ENCODE measurements at regions not wholly inside any gene's neighbourhood (a gene's known extent, or its start where the extent isn't known, plus 50 kb on each side); places are given as distances from the start of the nearest gene placed in this dataset.
"Not testable (repeated sequence)": the region's sequence is repeated elsewhere in the genome, so short reads cannot be mapped to it uniquely, and the experiment has no call there.

DNA sequence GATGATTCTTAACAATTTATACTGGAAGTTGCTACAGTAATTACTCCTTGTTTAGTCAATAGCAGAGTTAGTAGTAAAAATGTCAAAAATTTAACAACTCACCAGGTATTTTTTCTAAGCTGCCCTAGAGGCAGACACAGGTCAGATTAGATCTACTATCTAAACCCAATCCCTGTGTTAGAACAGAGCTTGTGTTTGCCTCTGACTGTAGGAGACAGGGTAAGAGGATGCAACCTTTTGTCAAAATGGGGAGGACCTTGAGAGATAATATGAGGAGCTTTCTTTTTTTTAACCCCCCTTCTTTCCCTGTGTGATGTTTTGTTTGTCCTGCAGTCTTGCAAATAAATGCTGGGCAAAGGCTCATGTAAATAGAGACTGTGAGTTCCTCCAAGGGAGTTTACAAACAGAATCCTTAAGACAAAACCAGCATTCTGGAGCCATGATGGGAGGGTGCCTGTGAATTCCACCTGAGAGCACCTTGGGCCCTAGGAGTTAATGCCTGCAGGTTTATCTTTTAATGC is 353.1 kb downstream of the GATA3 start:
- Histone ChIP-seq H3K79me2 (ENCODE audit: insufficient read depth, low read length) (no peaks in the 10 kb centered on the region), H3K27ac (ENCODE audit: low read depth, low read length, poor library complexity, severe bottlenecking) (no peak overlapping the region)
- TF ChIP-seq, protein P1, sequence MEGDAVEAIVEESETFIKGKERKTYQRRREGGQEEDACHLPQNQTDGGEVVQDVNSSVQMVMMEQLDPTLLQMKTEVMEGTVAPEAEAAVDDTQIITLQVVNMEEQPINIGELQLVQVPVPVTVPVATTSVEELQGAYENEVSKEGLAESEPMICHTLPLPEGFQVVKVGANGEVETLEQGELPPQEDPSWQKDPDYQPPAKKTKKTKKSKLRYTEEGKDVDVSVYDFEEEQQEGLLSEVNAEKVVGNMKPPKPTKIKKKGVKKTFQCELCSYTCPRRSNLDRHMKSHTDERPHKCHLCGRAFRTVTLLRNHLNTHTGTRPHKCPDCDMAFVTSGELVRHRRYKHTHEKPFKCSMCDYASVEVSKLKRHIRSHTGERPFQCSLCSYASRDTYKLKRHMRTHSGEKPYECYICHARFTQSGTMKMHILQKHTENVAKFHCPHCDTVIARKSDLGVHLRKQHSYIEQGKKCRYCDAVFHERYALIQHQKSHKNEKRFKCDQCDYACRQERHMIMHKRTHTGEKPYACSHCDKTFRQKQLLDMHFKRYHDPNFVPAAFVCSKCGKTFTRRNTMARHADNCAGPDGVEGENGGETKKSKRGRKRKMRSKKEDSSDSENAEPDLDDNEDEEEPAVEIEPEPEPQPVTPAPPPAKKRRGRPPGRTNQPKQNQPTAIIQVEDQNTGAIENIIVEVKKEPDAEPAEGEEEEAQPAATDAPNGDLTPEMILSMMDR (IDR thresholded peaks at IDR 0.05; ENCODE audit: low read length): no peak
- TF ChIP-seq EZH2 (IDR thresholded peaks at IDR 0.05; ENCODE audit: borderline replicate concordance, low read length): no peak

DNA sequence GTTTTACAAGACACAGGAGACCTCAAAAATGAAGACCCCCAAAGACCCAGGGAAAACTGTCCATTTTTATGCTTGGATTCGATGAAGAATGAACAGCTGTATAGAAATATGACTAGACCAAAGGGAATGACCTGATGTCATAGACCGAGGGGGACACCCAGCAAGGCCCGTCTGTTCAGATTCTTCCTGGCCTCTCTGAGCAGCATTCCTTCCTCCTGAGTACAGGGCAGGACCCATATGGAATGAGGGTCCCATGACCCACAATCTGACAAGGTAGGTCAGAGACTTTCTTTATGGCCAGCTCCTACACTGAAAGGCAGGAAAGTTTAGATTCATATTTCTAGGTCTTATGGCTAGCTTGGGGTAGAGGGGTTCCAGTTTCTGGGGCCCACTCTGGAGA is 356.0 kb downstream of the GATA3 start:
- no peaks in the 10 kb centered on the region for H3K79me2 ChIP-seq (ENCODE audit: insufficient read depth, low read length)
- H2AFZ ChIP-seq (ENCODE audit: low read length): no peak overlapping the region
- H3K9me3 ChIP-seq (ENCODE audit: low read length): no peaks in the 10 kb centered on the region
- no peaks in the 10 kb centered on the region for H3K27me3 ChIP-seq (ENCODE audit: insufficient read depth, low read length)
- H3F3A ChIP-seq (ENCODE audit: insufficient read depth, low read length): no peaks in the 10 kb centered on the region
- no peaks in the 10 kb centered on the region for H3K36me3 ChIP-seq (ENCODE audit: insufficient read depth, low read length)
- H4K20me1 ChIP-seq (ENCODE audit: insufficient read depth, low read length): no peaks in the 10 kb centered on the region
- no peak overlapping the region for H3K27ac ChIP-seq (ENCODE audit: low read depth, low read length, poor library complexity, severe bottlenecking)
- H3K4me1 ChIP-seq (ENCODE audit: insufficient read depth, low read length, severe bottlenecking): no peaks in the 10 kb centered on the region
- H3K9ac ChIP-seq (ENCODE audit: low read length): no peak overlapping the region
- no peak overlapping the region for H3K4me2 ChIP-seq (ENCODE audit: low read length)
- TF ChIP-seq, protein P1 (IDR thresholded peaks at IDR 0.05; ENCODE audit: low read length): no peak
- no peak for TF ChIP-seq EZH2 (IDR thresholded peaks at IDR 0.05; ENCODE audit: borderline replicate concordance, low read length)
- no peak overlapping the region for H3K4me3 ChIP-seq (ENCODE audit: low read depth, low read length, poor library complexity, severe bottlenecking)
- H3K9me2 ChIP-seq (ENCODE audit: low read depth, low read length): no peaks in the 10 kb centered on the region

More for the DNA sequence above, 353.1 kb downstream of the GATA3 start:
- H3K4me1 ChIP-seq (ENCODE audit: insufficient read depth, low read length, severe bottlenecking): no peaks in the 10 kb centered on the region
- no peaks in the 10 kb centered on the region for H4K20me1 ChIP-seq (ENCODE audit: insufficient read depth, low read length)
- H3K36me3 ChIP-seq (ENCODE audit: insufficient read depth, low read length): no peaks in the 10 kb centered on the region
- no peak overlapping the region for H2AFZ ChIP-seq (ENCODE audit: low read length)
- H3K4me2 ChIP-seq (ENCODE audit: low read length): no peak overlapping the region
- H3K9ac ChIP-seq (ENCODE audit: low read length): no peak overlapping the region
- H3K4me3 ChIP-seq (ENCODE audit: low read depth, low read length, poor library complexity, severe bottlenecking): no peak overlapping the region
- no peaks in the 10 kb centered on the region for H3K9me3 ChIP-seq (ENCODE audit: low read length)
- no peaks in the 10 kb centered on the region for H3K9me2 ChIP-seq (ENCODE audit: low read depth, low read length)
- no peaks in the 10 kb centered on the region for H3K27me3 ChIP-seq (ENCODE audit: insufficient read depth, low read length)
- no peaks in the 10 kb centered on the region for H3F3A ChIP-seq (ENCODE audit: insufficient read depth, low read length)

- Histone ChIP-seq H3K4me1 (ENCODE audit: insufficient read depth, low read length, severe bottlenecking) (no peaks in the 10 kb centered on the region), H3K9me3 (ENCODE audit: low read length) (no peaks in the 10 kb centered on the region), H3K4me2 (ENCODE audit: low read length) (no peak overlapping the region), H3F3A (ENCODE audit: insufficient read depth, low read length) (no peaks in the 10 kb centered on the region), H3K27me3 (ENCODE audit: insufficient read depth, low read length) (no peaks in the 10 kb centered on the region), H3K27ac (ENCODE audit: low read depth, low read length, poor library complexity, severe bottlenecking) (no peak overlapping the region), H3K36me3 (ENCODE audit: insufficient read depth, low read length) (no peaks in the 10 kb centered on the region), H2AFZ (ENCODE audit: low read length) (no peak overlapping the region), H3K9ac (ENCODE audit: low read length) (no peak overlapping the region), H3K4me3 (ENCODE audit: low read depth, low read length, poor library complexity, severe bottlenecking) (no peak overlapping the region), H3K9me2 (ENCODE audit: low read depth, low read length) (no peaks in the 10 kb centered on the region), H3K79me2 (ENCODE audit: insufficient read depth, low read length) (no peaks in the 10 kb centered on the region), H4K20me1 (ENCODE audit: insufficient read depth, low read length) (no peaks in the 10 kb centered on the region)
- TF ChIP-seq, protein P1 (IDR thresholded peaks at IDR 0.05; ENCODE audit: low read length): no peak
- TF ChIP-seq EZH2 (IDR thresholded peaks at IDR 0.05; ENCODE audit: borderline replicate concordance, low read length): no peak
These were observed 358.1 kb downstream of the GATA3 start for GRCh38 chr10:8412541-8412940.

GRCh38 chr10:8415029-8415428 is 360.5 kb downstream of the GATA3 start:
- not testable (repeated sequence) for H3K4me3 ChIP-seq (ENCODE audit: low read depth, low read length, poor library complexity, severe bottlenecking); H4K20me1 ChIP-seq (ENCODE audit: insufficient read depth, low read length); H3K27ac ChIP-seq (ENCODE audit: low read depth, low read length, poor library complexity, severe bottlenecking); H3K9me3 ChIP-seq (ENCODE audit: low read length); H3F3A ChIP-seq (ENCODE audit: insufficient read depth, low read length); H3K9me2 ChIP-seq (ENCODE audit: low read depth, low read length); H3K4me1 ChIP-seq (ENCODE audit: insufficient read depth, low read length, severe bottlenecking); H3K79me2 ChIP-seq (ENCODE audit: insufficient read depth, low read length); H3K9ac ChIP-seq (ENCODE audit: low read length); H3K27me3 ChIP-seq (ENCODE audit: insufficient read depth, low read length); H3K36me3 ChIP-seq (ENCODE audit: insufficient read depth, low read length); H2AFZ ChIP-seq (ENCODE audit: low read length); H3K4me2 ChIP-seq (ENCODE audit: low read length)
